Lung (tissue), 11 donors: ENCODE measurements at regions not wholly inside any gene's neighbourhood (a gene's known extent, or its start where the extent isn't known, plus 50 kb on each side); places are given as distances from the start of the nearest gene placed in this dataset.

Source experiments
- ATAC-seq: fragments of 200-7000 bp; cut with Tn5 transposase; one replicate; pipeline ENCODE4 v1.9.1; 2020; ENCODE audit warnings: moderate number of reproducible peaks; ENCODE audit not compliant: insufficient read depth, low FRiP score
- DNase-seq, 3 donors: peaks; one replicate each; pipeline ENCODE4 v3.0.0-alpha.2; 2013 to 2017
- H3K27ac ChIP-seq, 2 donors: one replicate each; pipeline ENCODE4 v1.5.1; 2013; ENCODE audit warnings: mild to moderate bottlenecking in 2 of 2, moderate library complexity in 2 of 2, control low read depth in 1 of 2, inconsistent platforms in 1 of 2, low read depth in 1 of 2, low read length in 1 of 2
- H3K27me3 ChIP-seq, 3 donors: one replicate each; pipeline ENCODE4 v1.5.1; 2013; ENCODE audit warnings: low read length in 2 of 3; ENCODE audit not compliant: control insufficient read depth in 3 of 3, insufficient read depth in 3 of 3
- H3K36me3 ChIP-seq, 4 donors: one replicate each; pipeline ENCODE4 v1.5.1; 2013; ENCODE audit warnings: low read length in 4 of 4, mild to moderate bottlenecking in 1 of 4, moderate library complexity in 1 of 4; ENCODE audit not compliant: control insufficient read depth in 4 of 4, insufficient read depth in 4 of 4
- H3K4me1 ChIP-seq, 5 donors: one replicate each; pipeline ENCODE4 v1.5.1; 2013; ENCODE audit warnings: low read length in 5 of 5, mild to moderate bottlenecking in 2 of 5, moderate library complexity in 1 of 5; ENCODE audit not compliant: control insufficient read depth in 5 of 5, insufficient read depth in 5 of 5
- H3K4me3 ChIP-seq: one replicate; pipeline ENCODE4 v1.5.1; 2013; ENCODE audit warnings: mild to moderate bottlenecking, control low read depth, moderate library complexity
- H3K9ac ChIP-seq, 2 donors: one replicate each; pipeline ENCODE4 v1.5.1; 2013; ENCODE audit warnings: low read length in 2 of 2, control low read depth in 1 of 2; ENCODE audit not compliant: insufficient read depth in 1 of 2
- H3K9me3 ChIP-seq, 4 donors: one replicate each; pipeline ENCODE4 v1.5.1; 2013; ENCODE audit warnings: low read length in 3 of 4, mild to moderate bottlenecking in 1 of 4, moderate library complexity in 1 of 4; ENCODE audit not compliant: control insufficient read depth in 4 of 4, insufficient read depth in 3 of 4
- CTCF ChIP-seq: IDR thresholded peaks from 2 replicates; pipeline ENCODE4 v1.5.1; 2012; ENCODE audit warnings: mild to moderate bottlenecking; ENCODE audit errors: control extremely low read depth, extremely low read depth
- WGBS, 2 donors: extraction: QIAGEN DNeasy Blood & Tissue Kit; methylation state at CpG; one replicate each; pipeline ENCODE4 v1.1.7; 2013; 5-methylcytosine and 5-hydroxymethylcytosine counted together
- donor health status: control.
- donor health status: control.
- donor health status: Bipolar disorder and iron deficiency.
- donor health status: healthy.
- donor health status: DM: yes; HTN: yes; CAD: no.

- no peaks in the 10 kb centered on the region for H3K36me3 ChIP-seq
- H3K9me3 ChIP-seq, result peaks cover 0 to 9% (median 0%) of the 10 kb centered on the region in 4 donors
- ATAC-seq (no peak), DNase-seq (peak in 2 of 3 donors; percentile 44 to 61)
- no peak overlapping the region for H3K4me3 ChIP-seq
- H3K4me1 ChIP-seq, result no peaks in the 10 kb centered on the region
- H3K27me3 ChIP-seq, result no peaks in the 10 kb centered on the region
- TF ChIP-seq CTCF, result no peak
- no peak overlapping the region for H3K27ac ChIP-seq
- no peak overlapping the region for H3K9ac ChIP-seq
- 61 to 71% methylated on average over 1 of the region's 1 CpG for WGBS, 2 donors
Measured at GRCh38 chr6:120869397-120869796, 464.9 kb downstream of the TBC1D32 start.

- no peak for ATAC-seq
- H3K4me3 ChIP-seq, result no peak overlapping the region
- 62 to 81% methylated on average over 3 of the region's 3 CpGs for WGBS, 2 donors
- H3K27me3 ChIP-seq, result no peaks in the 10 kb centered on the region
- peaks cover 0 to 3% (median 0%) of the 10 kb centered on the region in 4 donors for H3K9me3 ChIP-seq
- no peak overlapping the region for H3K9ac ChIP-seq
- no peak for TF ChIP-seq CTCF
- no peaks in the 10 kb centered on the region for H3K4me1 ChIP-seq
- DNase-seq, result no peak
- no peaks in the 10 kb centered on the region for H3K36me3 ChIP-seq
- H3K27ac ChIP-seq, result no peak overlapping the region
Measured at GRCh38 chr6:120857422-120857821, 476.9 kb downstream of the TBC1D32 start.

- DNase-seq (no peak), ATAC-seq (no peak)
- no peak overlapping the region for H3K9ac ChIP-seq
- no peak for TF ChIP-seq CTCF
- H3K4me3 ChIP-seq, result no peak overlapping the region
- H3K9me3 ChIP-seq, result peaks cover 0 to 3% (median 0%) of the 10 kb centered on the region in 4 donors
- H3K27ac ChIP-seq, result no peak overlapping the region
- no peaks in the 10 kb centered on the region for H3K4me1 ChIP-seq
- H3K36me3 ChIP-seq, result no peaks in the 10 kb centered on the region
- no peaks in the 10 kb centered on the region for H3K27me3 ChIP-seq
Measured at GRCh38 chr6:120854583-120854982, 479.7 kb downstream of the TBC1D32 start.

GRCh38 chr6:120853489-120853888 lies 480.8 kb downstream of the TBC1D32 start:
- H3K27me3 ChIP-seq, result no peaks in the 10 kb centered on the region

More at GRCh38 chr6:120853489-120853888, 480.8 kb downstream of the TBC1D32 start:
- TF ChIP-seq CTCF, result no peak
- ATAC-seq, result no peak
- no peak for DNase-seq
- 25 to 41% methylated on average over 2 of the region's 2 CpGs for WGBS, 2 donors
- Histone ChIP-seq H3K9me3 (peaks cover 0 to 3% (median 0%) of the 10 kb centered on the region in 4 donors), H3K4me1 (no peaks in the 10 kb centered on the region), H3K9ac (no peak overlapping the region), H3K36me3 (no peaks in the 10 kb centered on the region), H3K4me3 (no peak overlapping the region), H3K27ac (no peak overlapping the region)
